Amniotic stem cell (primary cell): ENCODE measurements at regions not wholly inside any gene's neighbourhood (a gene's known extent, or its start where the extent isn't known, plus 50 kb on each side); places are given as distances from the start of the nearest gene placed in this dataset.
A peak's percentile ranks its signal among the peaks of the same experiment; 100 is the strongest.
"Not testable (repeated sequence)": the region's sequence is repeated elsewhere in the genome, so short reads cannot be mapped to it uniquely, and the experiment has no call there.

Experiments
- DNase-seq: peaks from one replicate; lab custom pipeline; 2025; lab: John Stamatoyannopoulos, UW

DNA sequence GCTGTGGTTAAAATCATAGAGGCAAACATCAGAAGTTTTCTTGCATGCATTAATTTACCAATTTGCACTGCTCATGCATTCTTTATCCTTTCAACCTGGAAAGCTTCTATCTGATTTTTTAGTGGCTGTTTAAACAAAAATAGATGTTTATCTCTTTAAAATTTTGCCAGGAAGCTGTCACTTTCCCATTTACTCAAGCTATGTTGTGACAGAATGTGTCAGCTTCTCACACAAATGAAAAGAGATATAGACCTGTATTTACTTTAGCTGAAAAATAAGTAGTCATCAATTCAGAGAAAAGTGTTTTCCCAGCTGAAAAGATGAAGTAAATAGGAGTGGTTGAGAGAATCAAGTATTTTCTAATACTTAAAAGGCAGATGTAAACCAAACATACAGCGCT, 872.8 kb downstream of the DACH1 start:
- DNase-seq = no peak

GRCh38 chr13:70987043-70987442, 878.8 kb upstream of the KLHL1 start:
- no peak for DNase-seq

DNA sequence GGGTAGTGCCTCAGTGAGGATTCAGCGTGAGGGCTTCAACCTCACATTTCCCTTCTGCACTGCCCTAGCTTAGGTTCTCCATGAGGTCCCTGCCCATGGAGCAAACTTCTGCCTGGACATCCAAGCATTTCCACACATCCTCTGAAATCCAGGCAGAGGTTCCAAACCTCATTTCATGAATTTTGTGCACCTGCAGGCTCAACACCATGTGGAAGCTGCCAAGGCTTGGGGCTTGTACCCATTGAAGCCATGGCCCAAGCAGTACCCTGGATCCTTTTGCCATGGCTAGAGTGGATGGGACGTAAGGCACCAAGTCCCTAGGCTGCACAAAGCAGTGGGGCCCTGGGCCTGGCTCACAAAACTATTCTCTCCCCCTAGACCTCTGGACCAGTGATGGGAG, 877.1 kb upstream of the KLHL1 start:
- DNase-seq = no peak

DNA sequence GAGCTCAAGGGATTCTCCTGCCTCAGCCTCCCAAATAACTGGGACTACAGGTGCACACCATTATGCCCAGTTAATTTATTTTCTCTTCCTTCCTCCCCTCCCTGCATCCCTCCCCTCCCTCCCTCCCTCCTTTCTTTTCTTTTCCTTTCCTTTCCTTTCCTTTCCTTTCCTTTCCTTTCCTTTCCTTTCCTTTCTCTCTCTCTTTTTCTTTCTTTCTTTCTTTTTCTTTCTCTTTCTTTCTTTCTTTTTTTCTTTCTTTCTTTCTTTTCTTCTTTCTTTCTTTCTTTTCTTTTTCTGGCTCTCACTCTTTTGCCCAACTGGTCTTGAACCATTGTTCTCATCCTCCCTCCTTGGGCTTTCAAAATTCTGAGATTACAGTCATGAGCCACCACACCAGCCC, 873.0 kb upstream of the KLHL1 start:
- not testable (repeated sequence) for DNase-seq

- no peak for DNase-seq
These were observed 861.1 kb upstream of the KLHL1 start for GRCh38 chr13:70969321-70969720.

- DNase-seq = no peak
These were observed 859.3 kb upstream of the KLHL1 start for GRCh38 chr13:70967564-70967963.

DNA sequence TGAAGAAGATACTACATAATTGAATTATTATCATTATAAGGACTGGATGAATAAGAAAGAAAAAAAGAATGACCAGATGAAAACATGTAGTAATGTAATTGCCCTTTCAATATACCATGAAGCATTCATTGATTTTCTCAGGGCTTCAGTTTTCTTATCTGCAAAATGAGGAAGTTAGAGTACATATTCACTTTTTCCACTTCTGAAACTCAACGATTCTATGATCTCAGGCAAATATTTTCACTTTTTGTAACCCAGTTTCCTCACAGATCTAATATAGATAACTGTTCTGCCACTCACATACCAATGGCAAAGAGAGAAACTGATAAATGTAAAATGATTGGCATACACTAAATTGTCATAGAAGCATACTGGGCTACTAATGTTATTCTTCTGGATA, 856.6 kb upstream of the KLHL1 start:
- DNase-seq = no peak

- peak; percentile 17 for DNase-seq
These were observed 855.9 kb upstream of the KLHL1 start for GRCh38 chr13:70964124-70964523.

- peak; percentile 0 for DNase-seq
These were observed 852.7 kb upstream of the KLHL1 start for GRCh38 chr13:70960841-70961443.

DNA sequence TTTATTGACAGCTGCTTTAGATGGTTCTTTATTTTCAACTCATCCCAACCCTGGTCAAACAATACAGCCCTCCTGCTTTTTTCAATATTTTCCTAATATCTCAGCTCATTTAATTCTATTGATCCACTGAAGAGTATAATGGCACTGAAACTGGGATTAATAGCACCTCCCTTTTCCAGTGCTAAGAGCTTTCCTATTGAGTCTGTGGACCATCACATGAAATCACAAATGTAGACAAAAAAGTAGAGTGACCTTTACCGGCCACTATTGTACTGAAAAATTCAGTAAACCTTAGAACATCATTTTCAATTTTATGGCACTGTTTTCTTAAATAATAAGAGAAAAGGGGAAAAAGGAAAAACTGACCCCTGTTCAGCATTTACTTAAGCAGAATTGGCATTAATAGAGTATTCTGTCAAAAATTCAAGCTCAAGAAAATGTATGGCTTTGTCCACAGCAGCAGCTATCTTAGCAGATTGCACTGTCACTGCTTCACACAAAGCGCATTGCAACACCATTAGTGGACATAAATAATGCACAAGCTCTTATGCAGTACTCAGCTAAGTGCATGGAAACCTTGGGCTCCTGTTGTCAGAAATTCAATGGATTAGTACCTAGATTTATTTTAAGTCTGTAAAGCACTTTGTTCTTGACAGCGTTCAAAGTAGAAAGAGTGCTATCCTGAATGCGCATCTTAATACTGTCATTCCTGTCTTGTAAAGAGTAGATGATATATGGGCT, 851.0 kb upstream of the KLHL1 start:
- DNase-seq = no peak

DNA sequence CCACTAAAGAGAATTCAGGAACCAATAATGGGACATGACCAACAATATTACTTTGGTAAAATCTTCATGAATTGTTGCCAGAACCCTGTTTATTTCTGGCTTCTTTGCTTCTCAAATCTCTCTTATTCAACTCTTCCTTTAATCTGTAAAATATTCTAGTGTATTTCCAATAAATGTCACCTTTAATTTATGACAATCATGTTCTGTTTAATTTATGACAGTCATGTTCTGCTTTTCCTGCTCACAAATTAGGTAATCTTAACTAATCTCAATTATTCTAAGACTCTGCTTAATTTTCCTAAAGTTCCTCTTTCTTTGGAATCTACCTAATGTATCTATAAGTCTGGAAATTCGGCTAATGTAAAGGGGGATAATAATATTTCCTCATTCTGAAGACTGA, 847.6 kb upstream of the KLHL1 start:
- DNase-seq = no peak

- DNase-seq = no peak
These were observed 842.4 kb upstream of the KLHL1 start for GRCh38 chr13:70950664-70951063.

DNA sequence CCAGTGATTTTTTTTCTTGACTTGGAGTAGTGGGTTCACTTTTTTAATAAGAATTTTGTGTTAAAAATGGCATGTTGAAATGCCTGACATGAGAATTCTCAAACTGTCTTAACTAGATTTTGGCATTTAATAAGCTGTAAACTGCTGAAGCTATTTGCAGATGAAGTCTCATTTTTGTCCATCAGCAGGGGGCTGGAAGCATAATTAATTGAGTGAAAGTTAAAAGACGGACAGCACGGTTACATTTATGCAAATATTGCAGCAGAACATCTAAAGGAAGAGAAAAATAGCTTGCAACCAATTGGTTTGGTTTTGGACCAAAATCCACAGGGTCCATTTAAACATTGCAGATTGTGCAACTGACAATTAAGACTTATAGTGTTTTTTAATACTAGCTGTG, 837.3 kb upstream of the KLHL1 start:
- no peak for DNase-seq

DNA sequence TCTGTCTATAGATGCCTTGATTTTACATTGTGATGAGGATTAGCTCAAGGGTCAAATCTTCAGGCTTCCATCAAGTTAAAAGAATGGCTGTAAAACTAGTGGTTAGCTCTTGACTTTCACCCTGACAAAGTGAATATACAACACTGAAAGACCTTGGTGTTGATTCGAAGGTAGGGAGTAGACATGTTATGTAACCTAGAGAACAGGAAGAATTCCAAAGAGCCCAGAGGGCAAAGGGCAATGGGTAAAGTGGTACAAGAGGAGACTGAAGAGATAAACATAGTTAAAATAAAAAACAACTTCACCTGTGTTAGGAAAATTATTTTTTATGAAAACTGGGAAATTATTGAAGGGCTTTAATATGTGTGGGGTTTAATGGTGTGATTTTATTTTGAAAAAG, 833.2 kb upstream of the KLHL1 start:
- DNase-seq = no peak

DNA sequence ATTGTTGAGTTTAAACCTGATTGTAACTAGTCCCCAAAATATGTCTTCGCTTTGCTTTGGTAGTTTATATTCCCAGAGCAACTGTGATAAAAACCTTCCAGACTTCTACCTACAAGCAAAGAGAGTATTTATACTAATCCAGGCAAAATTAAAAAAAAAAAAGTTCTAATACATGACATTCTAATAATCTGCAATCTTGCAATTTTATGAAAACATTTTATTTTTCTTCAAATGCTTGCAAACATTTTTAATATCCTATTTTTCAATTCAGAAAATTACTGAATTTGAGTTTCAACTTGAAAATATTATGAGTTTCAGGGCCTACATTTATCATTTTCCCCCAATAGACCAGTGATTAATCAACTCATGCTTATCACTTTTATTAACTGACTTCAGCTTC, 830.2 kb upstream of the KLHL1 start:
- DNase-seq = no peak

DNA sequence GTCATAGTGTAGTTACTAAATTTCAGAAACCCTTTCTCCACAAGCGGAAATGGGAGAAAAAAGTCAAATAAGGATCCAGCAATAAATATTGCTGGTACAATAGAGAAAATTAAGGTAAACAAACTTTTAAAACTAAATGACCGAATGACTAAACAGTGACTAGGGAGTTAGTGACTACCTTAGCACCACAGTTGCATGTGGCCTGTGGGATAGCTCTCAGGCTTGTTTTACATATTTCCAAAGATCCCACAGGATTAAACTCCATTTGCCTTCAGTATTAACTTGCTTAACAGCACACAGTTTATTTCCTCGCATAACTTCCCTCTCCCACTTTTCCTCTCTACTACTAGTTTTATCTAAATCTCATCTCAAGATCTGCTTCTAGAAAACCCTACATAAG, 824.3 kb upstream of the KLHL1 start:
- no peak for DNase-seq

DNA sequence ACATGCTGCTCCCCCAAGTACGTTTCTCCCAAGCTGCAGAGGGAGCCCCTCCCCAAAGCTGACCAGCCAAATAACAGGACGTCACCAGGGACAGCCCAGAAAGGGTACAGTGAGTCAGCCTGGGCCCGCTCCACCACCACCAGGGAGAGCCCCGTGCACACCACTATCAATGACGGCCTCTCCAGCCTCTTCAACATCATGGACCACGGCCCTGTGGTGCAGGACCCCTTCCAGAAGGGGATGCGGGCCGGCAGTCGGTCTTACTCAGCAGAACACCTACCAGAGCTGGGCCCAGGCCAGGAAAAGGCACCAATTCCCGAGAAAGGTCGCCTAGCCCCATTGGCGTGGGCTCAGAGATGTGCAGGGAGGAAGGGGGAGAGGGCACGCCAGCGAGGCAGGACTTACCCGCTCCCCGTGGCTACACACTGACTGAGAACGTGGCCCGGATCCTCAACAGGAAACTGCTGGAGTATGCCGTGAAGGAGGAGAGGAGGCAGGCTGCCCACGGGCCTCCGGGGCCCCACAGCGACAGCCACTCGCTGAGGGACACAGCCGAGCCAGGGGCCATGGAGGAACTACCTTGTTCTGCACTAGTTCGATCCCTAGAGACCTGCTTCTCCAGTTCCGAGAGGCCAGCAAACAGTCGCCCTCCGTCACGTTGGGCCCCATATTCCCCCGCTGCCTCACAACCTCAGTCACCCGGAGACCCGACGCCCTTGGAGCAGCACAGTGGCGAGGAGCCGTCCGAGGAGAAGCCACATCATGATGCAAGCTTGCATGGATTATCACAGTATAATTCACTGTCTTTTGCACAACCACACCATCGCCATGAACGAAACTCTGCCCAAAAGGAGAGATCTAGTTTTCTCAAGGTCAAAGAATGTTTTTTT, 815.9 kb upstream of the KLHL1 start:
- DNase-seq = no peak

DNA sequence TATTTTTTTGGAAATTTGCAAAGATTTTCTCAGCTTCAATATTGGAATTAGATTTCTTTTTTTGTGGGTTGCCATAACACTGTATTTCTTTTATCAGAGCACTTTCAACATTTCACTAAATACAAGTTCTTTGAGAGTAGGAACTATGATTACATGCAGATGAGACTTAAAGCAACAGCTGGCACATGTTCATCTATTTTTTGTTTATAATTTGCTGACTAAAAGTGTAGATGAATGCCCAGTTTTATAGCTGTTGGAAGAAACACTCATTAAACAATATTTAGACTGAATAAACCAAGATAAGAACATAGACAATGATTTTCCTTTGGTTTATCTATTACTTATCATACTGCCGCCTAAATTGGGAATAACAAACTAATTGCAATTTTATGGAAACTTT, 803.0 kb upstream of the KLHL1 start:
- no peak for DNase-seq

- no peak for DNase-seq
These were observed 800.5 kb upstream of the KLHL1 start for GRCh38 chr13:70908795-70909194.

DNA sequence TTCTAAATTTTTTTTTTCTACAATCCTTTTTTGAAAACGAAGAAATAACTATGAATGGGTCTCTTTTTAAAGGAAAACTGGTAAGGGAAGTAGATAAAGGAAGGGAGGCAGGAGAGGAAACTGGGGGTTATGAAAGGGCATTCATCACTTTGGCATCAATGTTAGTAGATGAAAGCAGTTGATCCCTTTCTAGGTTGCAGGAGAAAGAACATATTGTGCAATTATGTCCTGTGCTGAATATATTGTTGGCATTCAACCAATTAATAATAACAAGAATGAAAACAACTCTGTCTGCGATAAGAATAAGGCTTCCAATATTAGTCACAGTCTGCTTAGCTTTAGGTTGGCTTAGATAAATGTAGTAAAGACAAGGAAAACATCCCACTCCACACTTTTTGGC, 796.8 kb upstream of the KLHL1 start:
- DNase-seq = no peak

- no peak for DNase-seq
These were observed 787.9 kb upstream of the KLHL1 start for GRCh38 chr13:70896136-70896535.

DNA sequence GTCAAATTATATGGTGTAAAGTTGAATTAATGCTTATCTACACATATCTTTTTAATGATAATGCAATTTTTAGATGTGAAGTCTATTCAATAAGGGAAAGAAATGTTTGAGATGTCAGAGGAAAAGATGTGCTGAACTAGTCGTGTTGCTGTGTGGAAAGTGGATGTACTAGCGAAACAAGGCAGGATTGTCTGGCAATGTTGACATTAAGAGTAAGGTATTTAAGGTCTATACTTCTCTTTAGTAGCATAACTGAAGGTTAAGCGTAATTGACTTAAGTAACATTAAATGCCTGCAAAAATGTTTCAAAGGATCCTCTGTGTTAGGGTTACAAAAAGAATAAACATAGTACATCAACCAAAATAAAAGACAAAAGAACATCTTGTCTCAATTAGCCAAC, 787.3 kb upstream of the KLHL1 start:
- DNase-seq = no peak

DNA sequence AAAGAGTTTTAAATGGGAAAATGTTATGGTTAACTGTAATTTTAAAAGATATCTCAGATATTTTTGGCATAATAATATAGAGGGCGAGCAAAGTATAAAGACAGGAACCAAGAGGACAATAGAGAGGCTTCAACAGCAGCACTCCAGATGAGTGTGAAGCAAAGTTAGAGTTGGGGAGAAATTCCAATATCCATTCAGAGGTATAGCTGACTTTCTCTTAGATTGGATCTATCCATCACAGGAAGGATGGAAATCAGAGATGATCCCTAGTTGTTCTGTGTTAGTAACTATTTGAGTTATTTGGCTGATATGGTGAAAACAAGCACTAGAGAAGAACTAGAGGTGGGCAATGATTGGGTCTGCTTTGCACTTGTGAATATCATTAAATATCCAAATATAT, 786.0 kb upstream of the KLHL1 start:
- DNase-seq = no peak
